HCT116 (cell line): ENCODE measurements at regions not wholly inside any gene's neighbourhood (a gene's known extent, or its start where the extent isn't known, plus 50 kb on each side); places are given as distances from the start of the nearest gene placed in this dataset.

ENCODE experiments used
- ATAC-seq: fragments of 200-7000 bp; cut with Tn5 transposase; 2 replicates; pipeline ENCODE4 v1.9.1; 2020; ENCODE audit warnings: mild to moderate bottlenecking, moderate library complexity
- BruUV-seq: library from RNA; stranded (reverse); fragments of 400-500 nt; replicated peaks from 2 replicates; lab custom pipeline; 2021; lab: Mats Ljungman, UMichigan
- CTCF ChIA-PET: fragments of 300-600 bp; sonication (Branson Sonifier 250); formaldehyde crosslinking; loops from one replicate; lab custom pipeline; 2021; ENCODE audit warnings: antibody characterized with exemption; lab: Charles Lee
- POLR2A ChIA-PET: fragments of 300-600, 350-600 bp; sonication (Branson Sonifier 250); formaldehyde crosslinking; loops from one replicate; lab custom pipeline; 2021; ENCODE audit warnings: antibody characterized with exemption; lab: Charles Lee
- RAD21 ChIA-PET, 2 experiments: fragments of 300-600 bp; sonication (Branson Sonifier 250); formaldehyde crosslinking; loops; one replicate each; lab custom pipeline; 2023; ENCODE audit warnings: low total read pairs in 2 of 2; ENCODE audit not compliant: uncharacterized antibody in 2 of 2, unreplicated experiment in 2 of 2, low non-redundant PET in 1 of 2; lab: Charles Lee
- DNase-seq: peaks from one replicate; pipeline ENCODE4 v3.0.0-alpha.2; 2010; ENCODE audit warnings: low read depth, low spot score
- H2AFZ ChIP-seq: fragments of 200-600 bp; shearing (Covaris generic), sonication (generic); 2 replicates; pipeline ENCODE4 v1.6.1; 2017; ENCODE audit warnings: low read depth, mixed run types, mixed read lengths, antibody characterized with exemption, low read length; ENCODE audit not compliant: poor library complexity, severe bottlenecking
- H3K27ac ChIP-seq: 2 replicates; pipeline ENCODE4 v1.5.1; 2012; ENCODE audit warnings: low read depth, low read length
- H3K27me3 ChIP-seq: fragments of 200-600 bp; sonication (generic); 2 replicates; pipeline ENCODE4 v1.6.1; 2016; ENCODE audit warnings: mixed run types, low read length, mixed read lengths; ENCODE audit not compliant: insufficient read depth
- H3K36me3 ChIP-seq, 2 experiments: fragments of 200-500 bp in 1 of 2; fragments of 200-600 bp in 1 of 2; sonication (Bioruptor generic) in 1 of 2; sonication (generic) in 1 of 2; 2 replicates each; pipeline versions ENCODE4 v1.5.1 to v1.6.1; 2014 to 2016; ENCODE audit warnings: low read length in 2 of 2, inconsistent platforms in 1 of 2, mixed read lengths in 1 of 2, mixed run types in 1 of 2; ENCODE audit not compliant: insufficient read depth in 2 of 2, control insufficient read depth in 1 of 2
- H3K4me1 ChIP-seq, 2 experiments: fragments of 200-600 bp in 1 of 2; sonication (generic) in 1 of 2; 2 replicates each; pipeline versions ENCODE4 v1.5.1 to v1.6.1; 2012 to 2017; ENCODE audit warnings: low read length in 2 of 2, inconsistent platforms in 1 of 2, mild to moderate bottlenecking in 1 of 2, mixed read lengths in 1 of 2, mixed run types in 1 of 2, moderate library complexity in 1 of 2; ENCODE audit not compliant: insufficient read depth in 2 of 2, control insufficient read depth in 1 of 2
- H3K4me2 ChIP-seq: fragments of 200-600 bp; sonication (generic); 2 replicates; pipeline ENCODE4 v1.6.1; 2017; ENCODE audit warnings: mixed run types, low read length, mixed read lengths
- H3K4me3 ChIP-seq, 2 experiments: fragments of 200-600 bp in 1 of 2; sonication (generic) in 1 of 2; replicated peaks in 1 of 2; 2 replicates each; pipeline ENCODE4 v1.5.1; 2011 to 2016; ENCODE audit warnings: low read length in 2 of 2, control low read depth in 1 of 2, low read depth in 1 of 2, mild to moderate bottlenecking in 1 of 2, mixed read lengths in 1 of 2, mixed run types in 1 of 2
- H3K79me2 ChIP-seq: fragments of 200-600 bp; sonication (generic); 2 replicates; pipeline ENCODE4 v1.6.1; 2017; ENCODE audit warnings: mild to moderate bottlenecking, mixed run types, low read length, moderate library complexity, mixed read lengths; ENCODE audit not compliant: insufficient read depth
- H3K9ac ChIP-seq: fragments of 200-600 bp; sonication (generic); 2 replicates; pipeline ENCODE4 v1.6.1; 2016; ENCODE audit warnings: low read length, mixed read lengths
- H3K9me2 ChIP-seq: fragments of 200-600 bp; sonication (generic), shearing (Covaris generic); 2 replicates; pipeline ENCODE4 v1.6.1; 2017; ENCODE audit warnings: mixed run types, mild to moderate bottlenecking, moderate library complexity; ENCODE audit not compliant: insufficient read depth
- H3K9me3 ChIP-seq, 2 experiments: fragments of 200-500 bp in 1 of 2; fragments of 200-600 bp in 1 of 2; sonication (Bioruptor generic) in 1 of 2; sonication (generic) in 1 of 2; 2 replicates each; pipeline ENCODE4 v1.6.1; 2014 to 2017; ENCODE audit warnings: low read length in 2 of 2, mixed read lengths in 2 of 2, inconsistent platforms in 1 of 2, low read depth in 1 of 2, mild to moderate bottlenecking in 1 of 2, mixed run types in 1 of 2, moderate library complexity in 1 of 2; ENCODE audit not compliant: control insufficient read depth in 1 of 2, insufficient read depth in 1 of 2
- H4K20me1 ChIP-seq: fragments of 200-600 bp; sonication (generic), shearing (Covaris generic); 2 replicates; pipeline ENCODE4 v1.6.1; 2017; ENCODE audit warnings: mixed run types, mild to moderate bottlenecking, moderate library complexity; ENCODE audit not compliant: insufficient read depth
- CBX3 ChIP-seq: IDR thresholded peaks from 2 replicates; pipeline ENCODE4 v1.6.1; 2012; ENCODE audit warnings: low read depth
- EGR1 ChIP-seq: IDR thresholded peaks from 2 replicates; pipeline ENCODE4 v1.6.1; 2012; ENCODE audit warnings: low read depth
- ELF1 ChIP-seq: IDR thresholded peaks from 2 replicates; pipeline ENCODE4 v1.6.1; 2012; ENCODE audit warnings: low read depth, borderline replicate concordance
- EZH2 ChIP-seq: fragments of 200-600 bp; sonication (generic); IDR thresholded peaks from 2 replicates; pipeline ENCODE4 v1.6.1; 2017; ENCODE audit warnings: antibody characterized with exemption, mixed run types
- FOSL1 ChIP-seq: IDR thresholded peaks from 2 replicates; pipeline ENCODE4 v1.6.1; 2012; ENCODE audit warnings: low read depth
- POLR2A ChIP-seq: IDR thresholded peaks from 2 replicates; pipeline ENCODE4 v1.7.0; 2011; ENCODE audit warnings: borderline replicate concordance; ENCODE audit not compliant: insufficient read depth, insufficient read length; ENCODE audit errors: extremely low read depth
- POLR2AphosphoS5 ChIP-seq: IDR thresholded peaks from 2 replicates; pipeline ENCODE4 v1.6.1; 2011; ENCODE audit warnings: mild to moderate bottlenecking, low read depth, low read length, moderate library complexity
- SRF ChIP-seq: IDR thresholded peaks from 2 replicates; pipeline ENCODE4 v1.6.1; 2012; ENCODE audit warnings: low read depth
- YY1 ChIP-seq: IDR thresholded peaks from 2 replicates; pipeline ENCODE4 v1.6.1; 2011; ENCODE audit warnings: low read length, low read depth, moderate library complexity, mild to moderate bottlenecking; ENCODE audit not compliant: insufficient replicate concordance; ENCODE audit errors: extremely low read depth
- ZNF274 ChIP-seq: fragments of 200-500 bp; sonication (Bioruptor generic); IDR thresholded peaks from 2 replicates; pipeline ENCODE4 v1.6.1; 2014; ENCODE audit warnings: mild to moderate bottlenecking, low read depth, low read length, inconsistent platforms
- intact Hi-C: fragments of 100-400 bp; cut with micrococcal nuclease; formaldehyde crosslinking; loops from 2 replicates; pipeline ENCODE4 v1.10.0; 2022
- TF ChIP-seq, protein P1 (sequence below): IDR thresholded peaks from 2 replicates; pipeline ENCODE4 v1.6.1; 2011; ENCODE audit warnings: mild to moderate bottlenecking, low read length, moderate library complexity; ENCODE audit not compliant: insufficient replicate concordance; ENCODE audit errors: extremely low read depth

DNA sequence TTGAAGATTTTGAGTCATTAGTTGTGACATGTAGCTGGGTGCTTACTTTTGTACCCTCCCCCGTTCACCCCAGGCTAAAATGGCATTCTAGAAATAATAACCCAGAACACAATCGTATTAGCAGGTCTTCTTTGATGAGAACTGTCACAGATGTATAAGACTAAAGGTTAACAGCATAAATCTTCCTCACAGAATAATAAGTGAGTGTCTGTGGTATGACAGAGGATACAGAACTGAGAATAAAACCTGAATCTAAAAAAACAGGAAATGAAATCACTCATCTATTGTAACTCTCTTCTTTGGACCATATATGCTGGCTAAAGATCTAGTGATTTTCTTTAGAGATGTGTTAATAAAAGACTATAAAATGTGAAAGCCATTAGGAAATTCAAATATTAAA is 746.6 kb downstream of the LRFN5 start:
- BruUV-seq, result no TSS peak
- Histone ChIP-seq H3K27ac (no peak overlapping the region), H3K4me2 (no peak overlapping the region), H3K79me2 (no peaks in the 10 kb centered on the region), H3K4me1 (no peaks in the 10 kb centered on the region), H3K4me3 (no peak overlapping the region), H3K9me2 (no peaks in the 10 kb centered on the region), H3K9me3 (no peaks in the 10 kb centered on the region), H3K9ac (no peak overlapping the region)
- POLR2A ChIA-PET, result no interaction called here
- ATAC-seq, result no peak
- DNase-seq, result no peak
- intact Hi-C loops, result no loop called here
- TF ChIP-seq FOSL1 (no peak), POLR2A (no peak)
- TF ChIP-seq, all 23 proteins: peak for 0
- Histone ChIP-seq H4K20me1 (no peaks in the 10 kb centered on the region), H3K27me3 (no peaks in the 10 kb centered on the region), H2AFZ (no peak overlapping the region), H3K36me3 (no peaks in the 10 kb centered on the region)
- ChIA-PET RAD21 (no interaction called here), CTCF (no interaction called here)

DNA sequence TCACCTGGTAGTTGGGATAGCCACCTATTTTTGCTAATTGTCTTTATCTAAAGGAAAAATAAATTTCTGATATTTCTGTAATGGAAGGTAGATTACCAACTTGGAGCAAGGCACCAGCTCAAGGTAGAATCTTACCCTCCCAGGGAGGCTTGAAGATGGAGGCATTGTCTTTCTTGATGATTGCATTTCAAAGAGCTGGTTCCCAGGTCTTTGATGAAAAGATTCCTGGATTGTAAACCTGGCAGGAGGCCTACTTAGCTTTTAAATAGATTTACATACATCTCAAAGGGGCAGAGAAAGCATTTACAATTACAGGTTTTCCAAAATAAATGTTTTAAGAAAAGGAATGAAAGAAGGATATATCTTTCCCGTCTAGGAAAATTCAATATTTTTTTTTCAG is 729.2 kb downstream of the LRFN5 start:
- RAD21 ChIA-PET, result no interaction called here
- no peak for DNase-seq
- no peaks in the 10 kb centered on the region for H3K79me2 ChIP-seq
- no peak overlapping the region for H3K4me3 ChIP-seq
- no peaks in the 10 kb centered on the region for H3K4me1 ChIP-seq
- H3K27me3 ChIP-seq, result no peaks in the 10 kb centered on the region
- no peaks in the 10 kb centered on the region for H4K20me1 ChIP-seq
- intact Hi-C loops, result no loop called here
- CTCF ChIA-PET, result no interaction called here
- no peak for TF ChIP-seq CBX3
- ATAC-seq, result no peak
- H3K9me3 ChIP-seq, result 0 out of 4 replicates have a peak, but pooled peaks cover 0 to 3% of the 10 kb centered on the region in 2 experiments
- H3K36me3 ChIP-seq, result no peaks in the 10 kb centered on the region
- no peaks in the 10 kb centered on the region for H3K9me2 ChIP-seq
- H3K4me2 ChIP-seq, result no peak overlapping the region
- H3K9ac ChIP-seq, result no peak overlapping the region
- BruUV-seq, result no TSS peak
- POLR2A ChIA-PET, result no interaction called here
- no peak overlapping the region for H3K27ac ChIP-seq
- H2AFZ ChIP-seq, result no peak overlapping the region

DNA sequence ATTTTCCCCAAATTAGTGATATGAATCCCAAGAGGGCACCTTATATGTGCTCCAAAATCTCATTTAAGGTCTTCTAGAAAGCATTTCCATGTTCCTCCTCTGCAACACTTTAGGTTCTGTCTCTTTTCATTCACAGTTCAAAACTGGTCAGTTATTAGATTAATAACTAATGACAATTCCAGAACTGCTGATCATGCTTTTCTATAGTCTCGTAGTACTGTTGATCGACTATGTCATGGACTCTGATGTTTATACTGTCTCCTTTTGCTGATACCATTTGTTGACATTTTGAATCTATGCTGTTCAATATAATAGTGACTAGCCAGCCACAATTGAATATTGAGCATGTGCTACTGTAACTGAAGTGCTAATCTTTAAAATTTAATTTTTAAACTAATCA is 728.3 kb downstream of the LRFN5 start:
- Histone ChIP-seq H3K27ac (no peak overlapping the region), H3K4me2 (no peak overlapping the region), H3K4me1 (no peaks in the 10 kb centered on the region), H3K4me3 (no peak overlapping the region), H3K79me2 (no peaks in the 10 kb centered on the region), H2AFZ (no peak overlapping the region), H3K27me3 (no peaks in the 10 kb centered on the region), H3K9me2 (no peaks in the 10 kb centered on the region), H3K9ac (no peak overlapping the region), H3K9me3 (0 out of 4 replicates have a peak, but pooled peaks cover 0 to 3% of the 10 kb centered on the region in 2 experiments), H4K20me1 (no peaks in the 10 kb centered on the region), H3K36me3 (no peaks in the 10 kb centered on the region)
- ChIA-PET POLR2A (no interaction called here), RAD21 (no interaction called here), CTCF (no interaction called here)
- ATAC-seq (no peak), DNase-seq (no peak)
- intact Hi-C loops, result no loop called here
- BruUV-seq, result no TSS peak
- TF ChIP-seq SRF (no peak), ELF1 (no peak), EGR1 (no peak), POLR2AphosphoS5 (no peak), ZNF274 (no peak), YY1 (no peak), FOSL1 (no peak), EZH2 (no peak)
- TF ChIP-seq, protein P1, sequence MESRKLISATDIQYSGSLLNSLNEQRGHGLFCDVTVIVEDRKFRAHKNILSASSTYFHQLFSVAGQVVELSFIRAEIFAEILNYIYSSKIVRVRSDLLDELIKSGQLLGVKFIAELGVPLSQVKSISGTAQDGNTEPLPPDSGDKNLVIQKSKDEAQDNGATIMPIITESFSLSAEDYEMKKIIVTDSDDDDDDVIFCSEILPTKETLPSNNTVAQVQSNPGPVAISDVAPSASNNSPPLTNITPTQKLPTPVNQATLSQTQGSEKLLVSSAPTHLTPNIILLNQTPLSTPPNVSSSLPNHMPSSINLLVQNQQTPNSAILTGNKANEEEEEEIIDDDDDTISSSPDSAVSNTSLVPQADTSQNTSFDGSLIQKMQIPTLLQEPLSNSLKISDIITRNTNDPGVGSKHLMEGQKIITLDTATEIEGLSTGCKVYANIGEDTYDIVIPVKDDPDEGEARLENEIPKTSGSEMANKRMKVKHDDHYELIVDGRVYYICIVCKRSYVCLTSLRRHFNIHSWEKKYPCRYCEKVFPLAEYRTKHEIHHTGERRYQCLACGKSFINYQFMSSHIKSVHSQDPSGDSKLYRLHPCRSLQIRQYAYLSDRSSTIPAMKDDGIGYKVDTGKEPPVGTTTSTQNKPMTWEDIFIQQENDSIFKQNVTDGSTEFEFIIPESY, result no peak
